GM04504 (cell line): ENCODE measurements at regions not wholly inside any gene's neighbourhood (a gene's known extent, or its start where the extent isn't known, plus 50 kb on each side); places are given as distances from the start of the nearest gene placed in this dataset.

Experiments used
- DNase-seq: peaks from one replicate; pipeline ENCODE4 v3.0.0-alpha.2; 2012; ENCODE audit warnings: low read depth

- no peak for DNase-seq
Observed at GRCh38 chr1:232276651-232277050, 353.3 kb downstream of the SIPA1L2 start.

- no peak for DNase-seq
Observed at GRCh38 chr1:232274999-232275710, 354.8 kb downstream of the SIPA1L2 start.

DNA sequence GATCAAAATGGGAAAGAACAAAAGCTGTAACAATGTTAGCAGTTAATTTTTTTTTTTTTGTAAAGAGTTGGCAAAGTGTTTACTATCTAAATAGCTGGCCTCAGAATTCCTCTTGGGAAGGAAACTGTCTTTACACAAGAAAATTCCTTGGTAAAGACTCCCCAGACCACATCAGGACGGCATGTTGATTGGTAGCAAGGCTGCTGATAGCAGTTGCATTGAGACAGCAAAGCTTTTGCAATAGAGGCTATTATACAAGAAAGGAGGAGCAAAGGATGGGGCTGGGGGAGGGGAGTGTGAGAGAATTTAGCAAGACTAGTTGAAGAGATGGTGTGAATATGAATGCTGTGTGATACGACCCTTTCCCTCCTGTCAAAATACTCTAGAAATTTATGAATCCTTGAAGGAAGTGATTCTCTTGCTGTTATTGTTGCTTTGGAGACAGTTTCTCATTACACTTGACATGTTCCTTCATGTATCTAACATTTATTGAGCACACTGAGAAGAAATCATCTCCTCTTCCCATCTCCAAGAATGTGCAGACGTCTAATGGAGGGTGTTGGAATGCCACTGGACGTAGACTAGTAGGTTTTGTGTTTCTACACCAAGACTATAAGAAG lies 355.6 kb downstream of the SIPA1L2 start:
- DNase-seq = no peak

DNA sequence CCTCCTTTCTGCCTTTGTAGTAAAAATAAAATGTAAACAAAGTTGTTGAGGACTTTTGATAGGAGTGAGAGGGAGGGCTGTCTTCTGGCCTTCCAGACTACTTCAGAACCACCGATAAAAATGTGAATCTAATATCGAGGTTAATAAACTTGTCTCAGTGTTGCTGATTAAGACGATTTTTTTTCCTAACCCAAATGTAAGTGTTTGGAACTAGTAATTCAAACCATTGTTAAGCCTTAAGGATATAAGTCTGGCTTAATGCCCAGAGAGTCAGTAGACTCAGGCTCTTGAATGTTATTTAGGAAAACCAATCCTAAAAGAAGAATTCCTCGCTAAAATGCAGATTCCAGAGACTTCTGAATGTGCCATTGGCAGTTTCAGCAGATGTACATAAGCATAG lies 356.9 kb downstream of the SIPA1L2 start:
- DNase-seq = no peak

DNA sequence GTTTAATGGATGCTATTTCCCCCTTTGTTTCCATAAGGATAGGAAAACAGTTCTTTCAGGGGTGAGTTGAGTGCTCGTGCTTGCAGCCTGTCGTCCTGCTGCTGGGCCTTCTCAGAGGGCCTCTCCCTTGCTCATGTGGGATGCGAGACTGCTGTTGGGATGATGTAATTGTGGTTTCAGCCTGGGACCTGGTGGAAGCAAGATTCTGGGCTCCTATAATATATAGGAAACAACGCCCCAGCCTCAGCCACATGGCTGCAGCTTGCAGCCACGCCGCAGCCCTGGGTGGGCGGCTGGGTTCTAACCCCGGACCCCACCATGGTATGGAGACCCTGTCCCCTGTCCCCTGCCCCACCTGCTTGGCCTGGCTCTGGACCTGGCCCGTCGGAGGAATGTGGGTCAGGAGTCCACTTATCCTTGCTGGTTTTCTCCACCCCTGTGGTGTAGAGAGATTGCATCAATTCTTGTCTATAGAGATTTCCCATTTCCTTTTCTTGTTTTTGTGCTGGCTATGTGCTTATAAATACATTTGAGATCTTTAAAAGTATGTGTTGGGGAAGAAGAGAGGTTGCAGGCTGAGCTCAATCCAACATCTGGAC lies 357.8 kb downstream of the SIPA1L2 start:
- no peak for DNase-seq

DNA sequence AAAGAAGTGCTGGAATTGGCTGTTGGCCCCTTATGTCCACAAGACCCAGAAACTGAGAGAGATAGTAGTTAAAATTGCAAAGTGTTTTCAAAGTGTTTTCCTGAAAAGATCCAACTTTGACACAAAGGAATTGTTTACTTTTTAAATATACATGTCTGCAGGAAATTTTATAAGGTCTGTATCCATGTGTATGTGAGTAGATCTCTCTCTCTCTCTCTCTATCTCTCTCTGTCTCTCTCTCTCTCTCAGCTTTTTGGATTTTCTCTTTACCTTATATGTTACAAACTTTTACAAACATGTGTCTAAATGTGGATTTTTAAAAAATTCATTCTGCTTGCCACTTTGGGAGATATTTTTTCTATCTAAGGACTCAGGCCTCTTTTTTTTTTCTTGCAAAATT lies 358.6 kb downstream of the SIPA1L2 start:
- DNase-seq = no peak

DNA sequence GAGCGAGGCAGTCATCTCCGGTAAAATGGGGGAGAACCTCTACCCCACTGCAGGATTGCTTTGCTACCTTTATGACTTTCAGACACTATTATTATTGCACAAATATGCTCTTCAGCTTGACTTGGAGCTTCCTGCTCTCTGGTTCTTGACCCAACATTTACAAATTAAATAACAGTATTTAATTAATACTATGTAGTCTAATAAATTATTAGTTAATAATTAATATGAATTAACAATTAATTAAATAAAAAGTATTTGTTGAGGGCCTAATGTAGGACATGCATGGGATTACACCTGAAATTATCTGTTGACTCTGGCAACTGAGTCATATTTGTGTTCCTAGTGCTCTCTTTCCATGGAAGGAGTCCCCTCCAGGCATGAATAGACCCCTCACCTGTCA lies 359.9 kb downstream of the SIPA1L2 start:
- DNase-seq = no peak

DNA sequence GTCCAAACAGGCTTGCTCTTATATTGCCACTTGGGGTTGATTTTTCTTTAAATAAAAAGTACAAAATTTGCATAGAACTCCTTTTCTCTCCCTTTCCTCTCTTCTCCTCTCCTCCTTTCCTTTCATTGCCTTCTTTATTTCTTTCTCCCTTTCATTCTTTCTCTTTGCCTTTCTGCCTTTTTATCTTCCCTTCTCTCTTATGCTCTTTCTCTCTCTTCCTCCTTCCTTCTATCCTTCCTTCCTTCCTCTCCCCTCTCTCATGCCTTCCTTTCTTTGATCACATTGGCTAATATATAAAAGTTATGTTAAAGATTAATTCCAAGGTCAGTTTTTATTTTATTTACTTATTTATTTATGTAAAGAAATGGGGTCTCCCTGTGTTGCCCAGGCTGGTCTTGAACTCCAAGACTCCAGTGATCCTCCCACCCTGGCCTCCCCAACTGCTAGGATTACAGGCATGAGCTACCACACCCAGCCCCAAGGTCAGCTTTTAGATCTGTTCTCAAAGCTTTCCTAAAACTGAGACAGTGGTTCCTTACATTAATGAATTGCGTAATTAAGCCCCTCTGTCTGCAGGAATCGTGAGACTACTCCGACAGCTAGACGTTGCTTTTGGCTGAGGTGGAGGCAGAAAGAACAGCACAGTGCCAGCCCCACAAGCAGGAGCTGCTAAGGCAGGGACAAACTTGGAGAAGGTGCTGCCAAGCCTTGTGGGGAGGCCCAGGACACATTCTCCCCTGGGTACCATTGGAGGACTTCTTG lies 361.9 kb downstream of the SIPA1L2 start:
- no peak for DNase-seq

DNA sequence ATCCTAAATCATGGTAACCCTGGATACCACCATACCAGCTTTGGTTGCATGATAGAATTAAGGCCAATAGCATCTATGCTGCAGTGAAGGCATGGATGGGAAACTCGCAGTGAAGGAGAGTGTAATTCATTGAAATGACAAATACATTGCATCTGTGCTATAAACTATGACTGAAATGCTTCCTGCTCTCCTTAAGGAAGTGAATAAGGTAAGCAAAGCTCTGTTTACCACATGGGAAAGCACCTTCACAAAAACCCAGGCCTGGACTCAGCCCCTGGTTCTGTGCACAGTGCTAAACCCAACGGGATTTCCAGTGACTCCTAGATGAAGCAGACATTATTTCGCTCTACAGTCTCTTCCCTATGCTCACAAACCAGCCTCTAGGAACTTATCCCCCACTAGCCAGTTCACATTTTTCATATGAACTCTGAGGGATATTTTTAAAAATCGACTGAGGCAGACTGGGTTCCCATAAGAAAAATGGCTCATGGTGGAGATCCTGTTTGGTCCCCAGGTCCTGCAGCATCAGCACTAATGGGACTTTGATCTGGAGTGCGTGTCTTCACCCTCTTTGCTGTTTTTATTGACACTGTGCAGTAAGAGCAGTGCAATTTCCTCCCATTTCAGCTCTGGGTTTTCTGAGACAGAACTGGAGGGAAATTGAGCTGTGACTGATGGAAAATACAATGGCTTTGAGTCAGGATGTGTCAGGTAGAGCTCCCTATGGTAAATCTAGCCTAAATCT lies 362.7 kb downstream of the SIPA1L2 start:
- DNase-seq = no peak

DNA sequence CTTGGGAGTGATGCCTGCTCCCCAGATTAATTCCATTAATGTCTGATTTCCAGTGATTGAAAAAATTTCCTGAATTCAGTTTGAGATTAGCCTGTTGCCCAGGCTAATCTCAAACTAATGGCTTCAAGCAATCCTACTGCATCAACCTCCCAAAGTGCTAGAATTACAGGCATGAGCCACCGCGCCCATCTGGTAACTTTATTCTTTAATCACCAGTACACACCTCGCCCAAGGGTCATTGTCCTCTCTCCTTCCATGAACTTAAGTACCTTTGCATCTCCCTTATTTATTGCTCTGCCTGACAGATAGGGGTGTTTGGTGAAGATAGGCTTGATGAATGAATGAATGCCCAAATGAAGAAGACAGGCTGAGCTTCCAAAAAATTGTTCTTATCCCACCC lies 366.5 kb downstream of the SIPA1L2 start:
- no peak for DNase-seq

- DNase-seq = no peak
Observed at GRCh38 chr1:232262991-232263390, 366.9 kb downstream of the SIPA1L2 start.

GRCh38 chr1:232260861-232261260 lies 369.1 kb downstream of the SIPA1L2 start:
- no peak for DNase-seq

DNA sequence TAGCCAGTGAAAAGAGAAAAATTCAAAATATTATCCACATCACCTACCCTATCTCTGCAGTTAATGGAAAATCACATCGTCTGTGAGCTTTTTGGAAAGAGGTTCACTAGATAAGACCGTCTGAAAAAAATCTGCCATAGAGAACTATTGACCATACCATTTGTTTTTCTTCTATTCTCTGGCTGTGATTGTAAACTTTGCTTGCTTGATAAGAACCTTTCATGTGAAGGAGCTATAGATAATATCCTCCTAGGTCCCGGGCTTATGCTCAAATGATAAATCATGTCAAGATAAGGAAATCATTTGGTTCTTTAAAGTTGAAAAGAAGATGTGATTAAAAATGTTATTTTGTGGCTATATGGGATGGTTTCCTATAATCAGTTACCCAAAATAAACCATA lies 369.9 kb downstream of the SIPA1L2 start:
- DNase-seq = no peak

- no peak for DNase-seq
Observed at GRCh38 chr1:232259333-232259732, 370.6 kb downstream of the SIPA1L2 start.

- no peak for DNase-seq
Observed at GRCh38 chr1:232252546-232253118, 377.3 kb downstream of the SIPA1L2 start.

GRCh38 chr1:232250838-232251237 lies 379.1 kb downstream of the SIPA1L2 start:
- no peak for DNase-seq

- DNase-seq = no peak
Observed at GRCh38 chr1:232249861-232250777, 379.8 kb downstream of the SIPA1L2 start.

DNA sequence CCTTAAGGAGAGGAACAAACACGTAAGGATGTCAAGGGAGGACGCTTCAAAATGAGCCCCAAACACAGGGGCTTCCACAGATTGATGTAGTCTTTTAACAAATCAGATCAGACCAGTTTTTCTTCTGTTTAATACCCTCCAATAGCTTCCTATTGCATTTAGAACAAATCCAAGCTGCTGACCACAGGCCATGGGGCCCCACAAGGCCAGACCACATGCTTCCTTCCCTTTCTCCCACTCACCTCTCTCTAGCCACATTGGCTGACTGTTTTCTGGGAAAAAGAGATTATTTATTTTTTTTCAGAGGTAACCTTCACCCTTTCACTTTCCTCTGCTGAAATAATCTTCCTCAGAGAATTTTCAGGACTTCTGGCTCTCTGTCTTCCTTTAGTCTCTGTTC lies 380.6 kb downstream of the SIPA1L2 start:
- no peak for DNase-seq

GRCh38 chr1:232248276-232248820 lies 381.6 kb downstream of the SIPA1L2 start:
- no peak for DNase-seq

DNA sequence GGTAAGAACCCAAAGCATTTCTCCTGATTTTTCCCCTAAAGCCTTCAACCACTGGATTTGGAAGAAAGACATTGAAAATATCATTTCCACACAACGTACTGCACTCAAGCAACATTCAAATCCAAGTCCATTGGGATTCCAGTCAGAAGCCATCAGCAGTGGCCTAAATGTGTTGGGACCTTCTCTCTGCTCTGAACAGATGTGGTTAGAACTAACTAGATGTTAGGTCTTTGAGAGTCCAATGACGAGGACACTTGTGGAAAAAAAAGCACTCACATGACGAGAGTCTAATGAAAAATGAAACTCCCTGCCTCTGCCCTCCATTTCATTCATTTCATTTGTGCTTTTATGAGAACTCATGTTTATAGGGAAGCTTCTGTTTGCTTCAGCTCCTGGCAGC lies 382.3 kb downstream of the SIPA1L2 start:
- no peak for DNase-seq
